ENCODE measurements at regions not wholly inside any gene's neighbourhood (a gene's known extent, or its start where the extent isn't known, plus 50 kb on each side); places are given as distances from the start of the nearest gene placed in this dataset.

DNA sequence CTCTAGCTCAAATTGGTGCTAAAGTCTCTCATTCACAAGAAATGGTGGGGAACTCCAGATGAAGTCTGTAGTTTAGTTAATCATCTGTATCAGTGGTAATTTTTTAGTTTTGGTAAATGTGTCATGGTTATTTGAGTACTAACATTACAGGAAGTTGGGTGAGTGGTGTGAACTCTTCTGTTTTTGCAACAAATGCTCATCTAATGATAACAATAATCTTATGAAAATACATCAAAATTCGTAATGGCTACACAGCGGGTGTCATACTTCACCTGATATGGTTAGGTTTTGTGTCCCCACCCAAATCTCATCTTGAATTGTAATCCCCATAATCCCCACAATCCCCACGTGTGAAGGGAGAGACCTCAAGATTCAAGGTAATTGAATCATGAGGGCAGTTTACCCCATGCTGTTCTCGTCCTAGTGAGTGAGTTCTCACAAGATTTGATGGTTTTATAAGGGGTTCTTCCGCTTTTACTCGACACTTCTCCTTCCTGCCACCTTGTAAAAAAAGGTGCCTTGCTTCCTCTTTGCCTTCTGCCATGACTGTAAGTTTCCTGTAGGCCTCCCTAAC lies 209.3 kb upstream of the FOXN3 start:
- no peak for DNase-seq (ENCODE audit: low read depth)

DNA sequence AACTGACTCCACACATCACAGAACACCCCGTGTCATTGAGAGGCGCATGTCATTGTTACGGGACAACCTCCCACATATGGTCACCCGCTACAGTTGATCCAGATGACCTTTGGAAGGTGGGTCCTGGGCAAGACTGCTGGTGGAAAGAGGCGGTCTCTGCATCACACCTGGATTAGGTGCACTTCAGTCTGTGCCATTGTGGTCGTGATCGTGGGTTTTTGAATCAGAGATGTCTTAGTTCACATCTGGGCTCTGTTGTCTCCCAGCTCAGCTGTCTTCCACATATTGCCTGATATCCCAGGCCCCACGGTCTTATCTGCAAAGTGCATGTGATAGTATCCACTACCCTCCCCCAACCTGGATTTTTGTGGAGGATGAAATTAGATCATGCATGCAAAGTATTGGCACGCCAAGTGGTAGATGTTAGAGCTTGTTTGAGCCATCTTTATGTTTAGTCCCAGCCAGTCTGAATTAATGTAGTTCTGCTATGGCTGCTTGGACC lies 208.7 kb upstream of the FOXN3 start:
- DNase-seq (ENCODE audit: low read depth) = no peak

DNA sequence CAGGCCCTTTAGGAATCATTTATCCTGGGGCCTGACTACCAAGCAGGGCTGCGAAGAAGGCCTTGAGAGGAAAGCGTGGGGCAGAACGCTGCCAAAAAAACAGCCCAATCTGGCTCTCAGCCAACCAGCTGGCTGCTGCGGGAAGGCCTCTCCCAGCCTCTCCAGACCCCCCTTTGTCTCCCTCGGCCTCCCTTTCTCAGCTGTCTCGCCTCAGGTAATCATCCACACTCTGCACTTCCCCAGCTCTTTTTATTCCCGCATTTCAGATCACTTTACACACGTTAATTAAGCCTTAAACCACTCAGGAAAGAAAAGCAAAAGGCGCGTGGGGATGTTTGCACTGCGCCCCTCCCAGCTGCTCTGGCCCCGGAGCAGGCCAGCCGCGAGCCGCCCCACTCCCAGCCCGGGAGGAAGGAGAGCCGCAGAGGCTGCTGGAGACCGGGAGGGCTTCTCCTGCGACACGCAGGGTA lies 208.2 kb upstream of the FOXN3 start:
- DNase-seq (ENCODE audit: low read depth) = no peak

DNA sequence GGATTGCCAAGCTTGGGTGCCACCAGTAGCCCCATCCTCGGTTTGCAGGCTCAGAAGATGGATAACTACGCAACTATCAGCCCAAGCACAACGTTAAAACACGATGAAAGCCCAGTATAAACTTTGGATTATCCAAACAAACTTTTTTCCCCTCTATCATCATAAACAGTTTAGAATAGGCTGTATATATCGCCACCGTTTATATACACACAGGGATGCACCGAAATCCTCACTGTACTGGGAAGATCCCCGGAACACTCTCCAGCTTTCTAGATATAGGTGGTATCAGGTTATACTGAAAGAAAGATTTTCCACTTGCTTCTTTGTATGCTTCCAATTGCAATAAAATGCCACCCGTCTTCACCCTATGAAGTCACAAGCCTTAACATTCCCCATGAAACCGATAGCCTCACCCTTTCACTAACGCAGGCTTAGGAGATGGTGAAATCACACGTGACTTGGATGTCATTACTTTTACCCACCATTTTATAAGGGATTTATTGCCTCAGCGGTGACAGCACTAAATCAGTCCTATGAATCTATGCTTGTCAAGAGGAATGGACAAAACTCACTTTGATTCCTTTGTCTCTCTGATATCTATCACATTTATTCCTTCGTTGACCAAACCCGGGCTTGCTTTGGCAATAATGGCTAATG lies 207.6 kb upstream of the FOXN3 start:
- DNase-seq (ENCODE audit: low read depth) = no peak

DNA sequence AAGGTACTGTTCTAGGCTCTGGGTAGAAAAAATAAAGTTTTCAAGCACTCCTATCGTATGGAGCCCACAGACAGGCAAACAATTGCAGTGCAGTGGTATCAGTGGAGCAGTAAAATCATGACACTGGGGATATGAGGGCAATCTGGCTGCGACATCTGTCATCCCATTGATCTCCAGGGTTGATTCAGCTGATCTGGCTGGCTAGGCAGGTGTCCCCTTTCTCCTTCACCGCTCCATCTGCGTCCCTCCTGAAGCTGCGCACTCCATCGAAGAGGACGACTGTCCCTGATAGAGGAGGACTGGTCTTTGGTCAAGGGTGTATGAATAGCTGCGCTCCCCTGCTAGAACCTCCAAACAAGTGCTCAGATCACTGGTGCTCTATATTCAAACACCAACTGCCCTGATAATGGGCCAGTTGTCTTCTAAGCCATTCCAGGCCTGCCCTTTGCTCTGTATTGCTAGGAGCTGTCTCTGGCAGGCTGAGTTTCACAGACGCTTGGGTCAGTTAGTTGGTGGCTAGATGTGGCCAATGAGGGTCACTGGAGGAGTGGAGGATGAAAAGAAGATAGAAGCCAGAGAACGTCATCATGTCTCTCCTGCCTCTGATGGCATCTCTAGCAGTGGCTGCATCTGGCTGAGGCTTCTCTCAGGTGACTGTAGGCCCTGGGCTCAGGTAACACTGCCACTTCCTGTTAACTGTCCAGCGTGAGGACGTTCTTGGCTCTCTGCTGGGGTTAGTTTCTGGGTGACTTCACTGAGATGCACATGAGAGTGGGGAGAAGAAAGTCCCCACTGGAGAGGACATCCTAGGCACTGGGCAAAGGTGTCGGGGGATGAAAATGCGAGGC lies 205.0 kb upstream of the FOXN3 start:
- no peak for DNase-seq (ENCODE audit: low read depth)

DNA sequence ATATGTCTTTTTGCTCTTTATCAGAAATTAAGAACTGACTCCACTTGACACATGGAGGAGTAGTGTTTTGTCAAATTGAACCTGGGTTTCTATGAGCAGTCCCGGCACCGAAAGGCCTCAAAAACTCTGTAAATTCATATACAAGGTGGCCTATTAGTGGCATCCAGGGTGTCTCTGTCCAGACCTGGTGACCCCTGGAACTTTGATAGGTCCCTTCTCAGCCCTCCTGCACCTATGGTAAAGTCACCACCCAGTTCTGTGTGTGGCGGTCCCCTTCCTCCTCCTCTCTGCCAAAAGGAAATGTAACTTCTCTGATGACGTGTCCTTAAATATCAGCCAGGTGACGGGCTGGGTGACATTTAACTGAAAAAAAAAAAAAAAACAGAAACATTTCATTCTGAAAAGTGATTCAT lies 204.0 kb upstream of the FOXN3 start:
- DNase-seq (ENCODE audit: low read depth) = no peak

DNA sequence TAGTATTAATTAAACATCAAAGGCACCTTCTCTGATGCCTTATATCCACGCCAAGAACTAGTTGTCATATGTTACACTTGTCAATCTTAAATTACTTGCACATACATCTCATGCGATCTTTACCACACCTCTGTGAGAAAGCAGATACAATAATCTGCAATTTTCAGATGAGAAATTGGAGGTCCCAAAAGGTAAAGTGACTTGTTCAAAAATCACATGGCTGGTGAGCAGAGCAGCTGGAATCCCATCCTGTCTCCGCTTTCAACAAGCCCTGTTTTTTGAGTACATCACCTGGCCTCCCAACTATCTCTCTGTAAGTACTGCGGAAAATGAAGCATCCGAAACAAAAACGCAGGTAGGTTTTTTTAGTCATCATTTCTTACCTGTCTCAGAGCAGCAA lies 203.4 kb upstream of the FOXN3 start:
- no peak for DNase-seq (ENCODE audit: low read depth)

DNA sequence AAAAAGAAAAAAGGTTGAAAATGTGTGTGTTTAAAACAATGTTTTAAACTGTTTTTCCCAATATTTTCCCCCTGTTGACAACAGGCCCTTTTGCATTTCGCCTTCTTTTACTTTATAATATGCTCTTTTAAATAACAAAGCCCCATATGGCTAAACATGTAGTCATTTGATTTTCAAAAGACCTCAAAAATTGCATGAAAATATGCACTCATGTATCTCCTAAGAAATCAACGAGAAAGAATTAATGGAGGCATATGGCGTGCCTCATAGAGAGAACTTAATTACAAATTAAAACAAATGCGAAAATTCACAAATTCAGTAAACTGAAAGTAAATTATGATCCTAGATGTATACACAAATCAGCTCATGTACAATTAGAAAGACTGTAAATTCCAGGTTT lies 202.6 kb upstream of the FOXN3 start:
- no peak for DNase-seq (ENCODE audit: low read depth)

DNA sequence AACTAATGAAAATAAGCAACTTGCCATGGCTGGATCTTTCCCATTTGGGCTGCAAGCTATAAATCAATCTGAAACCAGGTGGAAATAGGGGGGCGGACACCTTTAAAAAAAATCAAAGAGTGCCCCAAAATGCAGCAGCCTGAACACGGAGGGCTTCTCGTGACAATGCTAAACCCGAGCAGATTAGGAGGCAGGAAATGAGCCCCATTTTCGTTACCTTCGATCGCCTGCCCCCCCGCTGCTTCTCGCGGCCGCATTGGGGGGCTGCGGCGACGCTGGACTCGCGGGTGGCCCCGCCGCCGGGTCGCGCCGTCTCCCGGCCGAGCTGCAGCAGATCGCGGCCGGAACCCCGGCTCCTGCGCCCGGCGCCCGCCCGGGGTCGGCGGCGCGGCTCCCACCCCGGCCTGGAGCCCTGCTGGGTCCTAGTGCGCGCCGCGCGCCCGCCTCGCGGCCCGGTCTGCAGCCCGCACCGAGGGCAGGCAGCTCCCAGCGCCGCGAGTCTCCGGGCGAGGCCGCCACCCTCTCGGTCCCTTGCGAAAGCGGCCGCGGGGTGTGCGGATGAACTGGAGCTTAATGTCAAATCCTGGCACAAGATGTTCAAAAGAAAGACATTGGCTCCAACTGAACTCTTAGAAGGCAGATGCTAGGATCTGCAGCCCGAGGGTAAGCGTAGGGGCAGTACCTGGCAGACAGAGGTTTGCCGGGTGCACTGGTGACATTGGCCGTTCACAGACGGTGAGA lies 201.9 kb upstream of the FOXN3 start:
- no peak for DNase-seq (ENCODE audit: low read depth)

DNA sequence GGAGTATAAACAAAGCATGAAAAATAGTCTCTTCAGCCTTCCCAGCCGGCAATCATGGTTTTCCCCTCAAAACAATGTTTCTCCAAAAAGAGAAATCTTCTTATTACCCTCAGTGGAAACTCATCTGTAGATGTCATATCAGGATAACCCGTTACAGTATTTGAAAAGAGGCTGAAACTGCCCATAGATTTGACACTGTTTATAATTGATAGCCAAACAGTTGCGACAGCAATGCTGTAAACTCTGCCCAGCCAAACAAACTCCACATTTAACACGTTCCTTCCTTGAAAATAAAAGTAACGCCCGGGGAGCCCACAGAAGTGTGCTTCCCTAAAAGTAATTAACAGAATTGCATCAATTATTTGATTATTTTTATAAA lies 201.3 kb upstream of the FOXN3 start:
- no peak for DNase-seq (ENCODE audit: low read depth)

DNA sequence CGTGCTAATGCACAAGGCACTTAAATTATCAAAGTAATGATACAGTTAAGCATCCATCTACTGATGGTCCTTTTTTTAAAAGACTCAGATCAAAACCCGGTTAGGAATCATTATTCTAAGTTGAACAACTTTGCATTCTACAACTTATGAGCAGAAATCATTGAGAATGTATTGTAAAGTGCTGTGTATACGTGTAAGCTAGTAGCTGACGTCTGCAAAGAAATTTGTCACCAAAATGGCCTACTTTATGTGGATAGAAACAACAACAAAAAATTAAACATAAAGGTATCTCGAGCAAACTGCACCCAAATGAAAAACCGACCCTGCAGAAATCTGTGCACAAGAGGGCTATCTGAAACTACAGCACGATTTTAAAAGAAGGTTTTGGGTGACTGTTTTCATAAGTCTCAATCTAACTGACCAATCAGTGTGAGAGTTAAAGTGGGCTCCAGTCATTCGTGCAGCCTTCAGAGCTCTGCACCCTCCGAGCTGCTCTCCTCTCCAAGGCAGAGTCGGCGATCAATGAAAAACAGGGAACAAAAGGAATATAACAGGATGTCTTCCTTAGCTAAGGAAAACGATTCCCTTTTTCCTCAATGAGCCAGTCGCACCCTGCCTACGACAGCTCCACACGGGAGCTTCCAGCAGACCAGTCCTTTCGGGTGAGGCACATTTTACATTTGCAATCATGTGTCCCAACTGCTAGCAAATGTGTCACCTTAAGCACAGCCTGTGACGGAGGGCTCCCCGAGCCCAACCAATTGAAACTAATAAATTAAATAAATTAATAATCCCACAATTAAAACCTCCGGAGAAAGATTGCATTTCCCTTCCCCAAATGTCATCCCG lies 200.7 kb upstream of the FOXN3 start:
- DNase-seq (ENCODE audit: low read depth) = no peak

DNA sequence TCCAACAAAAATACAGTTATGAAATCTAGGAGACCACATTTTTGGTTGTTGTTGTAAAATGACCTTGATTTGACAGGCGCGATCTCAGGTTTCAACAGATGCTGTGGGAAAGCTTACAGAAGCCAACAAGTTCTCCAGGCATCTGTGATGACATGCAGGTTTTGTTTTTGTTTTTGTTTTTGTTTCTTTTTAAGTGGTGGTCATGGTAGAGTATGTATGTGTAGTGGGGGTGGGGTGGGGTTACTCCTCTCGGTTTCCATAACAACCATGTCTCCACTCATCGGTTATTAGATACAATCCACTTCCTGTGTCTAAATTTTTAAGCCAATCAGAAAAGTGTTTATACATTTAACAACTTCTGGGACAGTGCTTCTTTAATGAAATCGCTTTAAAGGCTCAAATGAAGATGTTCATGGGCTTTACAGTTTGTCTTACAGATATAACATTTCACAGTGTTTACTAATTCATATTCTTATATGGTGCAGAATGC lies 199.9 kb upstream of the FOXN3 start:
- no peak for DNase-seq (ENCODE audit: low read depth)

DNA sequence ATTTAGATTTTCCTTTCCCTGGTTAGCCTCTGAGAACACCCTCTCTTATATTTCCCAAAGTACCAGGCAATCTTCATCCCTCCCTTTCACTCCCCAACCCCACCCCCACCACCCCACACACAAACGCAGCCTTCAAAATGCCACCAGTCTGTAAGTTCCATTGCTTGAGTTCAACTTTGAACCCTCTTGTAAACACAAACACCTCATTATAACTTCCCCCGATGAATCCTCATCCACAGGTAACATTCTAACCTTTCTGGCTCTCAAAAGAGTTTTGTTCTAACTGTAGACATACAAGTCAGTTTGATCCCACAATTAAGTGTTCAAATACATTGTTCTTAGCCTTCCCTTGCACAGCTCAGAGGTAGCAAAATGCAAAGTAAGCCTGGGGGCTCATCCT lies 199.4 kb upstream of the FOXN3 start:
- DNase-seq (ENCODE audit: low read depth) = no peak

DNA sequence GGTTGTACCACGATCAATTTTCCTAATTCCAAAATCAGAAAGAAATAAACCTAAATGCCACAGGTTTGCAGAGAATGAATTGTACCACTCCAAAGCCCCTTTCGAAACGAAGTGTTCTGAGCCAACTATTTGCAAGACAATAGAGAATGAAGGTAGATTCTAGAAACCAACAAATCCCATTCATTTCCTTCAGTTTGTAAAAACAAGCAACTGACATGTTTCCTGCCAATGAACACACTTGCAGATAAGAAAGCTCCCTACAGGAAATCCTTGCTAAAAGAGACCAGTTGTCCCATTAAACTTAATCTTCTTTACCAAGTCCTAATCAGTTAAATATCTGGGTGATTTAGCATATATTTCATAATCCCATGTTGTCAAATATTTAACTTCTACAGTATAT lies 198.4 kb upstream of the FOXN3 start:
- no peak for DNase-seq (ENCODE audit: low read depth)

DNA sequence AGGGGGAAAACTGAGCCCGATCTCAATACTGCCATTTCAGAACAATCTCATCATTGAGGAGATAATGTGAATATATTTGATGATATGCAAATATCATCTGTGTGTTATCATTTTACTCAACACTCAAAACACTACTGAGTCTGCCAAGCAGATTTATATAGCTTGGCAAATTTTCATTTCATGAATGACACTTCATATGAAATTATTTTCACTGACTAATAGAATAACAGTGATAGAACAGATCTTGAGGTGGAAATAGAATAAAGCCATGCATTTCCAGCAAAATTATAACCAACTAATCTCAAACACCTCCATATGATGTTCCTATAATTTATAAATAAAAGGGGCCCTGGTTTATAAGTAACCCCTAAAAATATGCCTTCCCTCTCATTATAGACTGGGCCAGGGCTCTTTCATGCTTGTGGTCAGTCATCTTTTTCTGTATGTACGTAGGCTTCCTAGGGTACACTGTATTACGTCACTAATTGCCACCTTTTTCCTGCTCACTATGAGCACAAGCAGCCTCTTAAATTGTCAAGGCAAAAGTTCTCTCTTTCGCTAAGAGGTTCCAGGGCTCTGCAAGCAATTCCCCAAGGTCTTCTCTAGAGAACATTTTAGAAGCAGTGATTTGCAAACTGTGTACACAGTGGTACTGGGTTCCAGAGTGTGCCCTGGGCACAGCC lies 197.1 kb upstream of the FOXN3 start:
- DNase-seq (ENCODE audit: low read depth) = no peak

DNA sequence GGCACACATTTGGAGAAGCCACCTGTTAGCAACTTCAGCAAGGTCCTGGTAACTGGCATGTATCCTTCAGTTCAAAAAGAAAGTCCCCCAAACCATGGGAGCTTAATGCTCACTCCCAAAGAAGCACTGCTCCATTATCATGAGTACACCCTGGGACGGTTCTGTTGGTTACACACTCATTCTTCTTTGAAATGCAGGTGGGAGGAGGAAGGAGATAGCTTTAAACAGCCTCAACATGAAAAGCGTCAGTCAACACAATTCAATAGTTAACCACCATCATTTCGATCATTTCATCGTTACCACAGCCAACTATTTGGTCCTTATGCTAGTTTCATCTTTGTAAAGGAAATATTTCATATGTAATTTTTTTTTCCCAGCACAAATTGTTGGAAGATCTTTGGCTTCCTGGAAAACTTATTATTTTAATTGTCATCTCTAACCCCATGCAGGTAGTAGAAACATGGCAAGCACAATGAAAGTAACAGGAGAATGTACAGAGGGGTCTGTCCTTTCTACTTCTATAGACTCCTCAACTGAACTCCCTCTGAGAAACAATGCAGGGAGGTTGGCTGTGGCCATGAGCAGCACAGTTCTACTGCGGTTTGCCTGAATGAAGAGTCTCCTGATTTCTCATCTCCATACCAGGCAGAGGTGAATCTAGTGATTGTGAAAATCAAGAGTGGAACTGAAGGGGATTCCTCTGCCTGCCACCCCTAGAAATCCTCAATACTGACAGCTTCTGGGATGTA lies 196.4 kb upstream of the FOXN3 start:
- DNase-seq (ENCODE audit: low read depth) = no peak

DNA sequence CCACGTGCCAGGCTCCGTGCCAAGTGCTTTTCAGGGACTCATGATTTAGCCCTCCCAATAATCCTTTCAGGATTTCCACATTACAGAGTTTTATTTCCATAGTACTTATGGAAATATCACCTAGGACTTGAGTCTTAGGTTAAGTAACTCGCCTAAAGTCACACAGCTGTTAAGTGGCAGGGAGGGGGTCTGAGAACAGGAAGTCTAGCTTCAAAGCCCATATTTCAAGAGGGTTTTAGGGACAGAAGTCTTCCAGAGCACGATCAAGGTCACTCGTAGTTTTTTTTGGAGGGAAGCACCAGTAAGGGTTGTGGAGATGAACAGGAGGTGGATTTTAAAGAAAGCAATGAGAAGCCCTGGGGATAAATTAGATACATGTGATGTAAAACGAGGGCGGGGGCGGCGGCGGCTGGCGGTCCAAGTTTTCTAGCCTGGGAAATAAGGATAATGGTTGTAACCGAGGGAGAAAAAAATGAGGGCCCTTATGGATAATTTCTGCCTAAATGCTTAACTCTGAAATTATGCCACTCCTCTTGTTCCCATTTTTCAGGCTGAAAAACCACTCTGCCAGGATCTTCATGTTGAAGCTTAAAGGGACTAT lies 192.6 kb upstream of the FOXN3 start:
- no peak for DNase-seq (ENCODE audit: low read depth)

DNA sequence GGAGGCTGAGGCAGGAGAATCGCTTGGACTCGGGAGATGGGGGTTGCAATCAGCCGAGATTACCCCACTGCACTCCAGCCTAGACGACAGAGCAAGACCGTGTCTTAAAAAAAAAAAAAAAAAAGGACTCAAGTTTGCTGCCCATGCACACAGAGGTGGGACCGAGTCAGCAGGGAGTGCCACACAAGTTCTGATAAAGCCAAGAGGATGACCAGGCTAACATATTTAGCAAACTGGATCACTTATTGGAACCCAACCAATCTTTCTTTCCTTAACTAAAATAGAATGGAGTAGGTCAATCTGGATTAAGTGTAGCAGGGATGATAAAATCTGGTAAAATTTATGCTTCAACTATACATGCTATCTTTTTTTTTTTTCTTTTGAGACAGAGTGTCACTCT lies 190.4 kb upstream of the FOXN3 start:
- DNase-seq (ENCODE audit: low read depth) = no peak

DNA sequence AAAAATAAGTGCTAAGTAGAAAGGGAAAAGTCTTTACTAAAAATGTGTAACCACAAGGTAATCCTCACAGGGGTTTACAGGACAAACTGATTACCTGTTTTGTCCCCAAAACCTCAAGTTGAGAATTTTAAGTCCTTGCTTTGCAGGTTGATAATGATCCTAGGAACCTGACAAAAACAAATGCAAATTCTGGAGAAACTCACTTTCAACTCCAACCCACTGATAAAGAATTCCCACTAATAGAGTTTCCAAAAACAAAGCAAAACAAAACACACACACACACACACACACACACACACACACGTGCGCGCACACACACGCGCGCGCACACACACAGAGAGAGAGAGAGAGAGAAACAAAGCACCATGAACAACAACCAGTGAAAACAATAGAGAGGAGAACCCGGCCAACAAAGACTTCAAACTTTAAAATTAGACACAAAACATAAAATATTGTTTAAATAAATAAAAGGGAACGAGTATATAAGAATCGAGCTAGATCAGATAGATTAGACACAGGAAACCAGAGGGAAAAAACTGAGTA lies 187.0 kb upstream of the FOXN3 start:
- no peak for DNase-seq (ENCODE audit: low read depth)
